Right lobe of liver (tissue), 6 donors: ENCODE measurements at regions not wholly inside any gene's neighbourhood (a gene's known extent, or its start where the extent isn't known, plus 50 kb on each side); places are given as distances from the start of the nearest gene placed in this dataset.

Experiments
- ATAC-seq, 4 donors: fragments of 200-7000 bp; cut with Tn5 transposase; one replicate each; pipeline ENCODE4 v1.9.1; 2020; ENCODE audit warnings: mild to moderate bottlenecking in 4 of 4, moderate library complexity in 4 of 4
- DNase-seq, 3 donors: peaks; one replicate each; pipeline ENCODE4 v3.0.0-alpha.2; 2020
- H3K27ac ChIP-seq, 3 donors: fragments of 200-600 bp; one replicate each; pipeline ENCODE4 v1.8.0; 2022
- H3K27me3 ChIP-seq, 2 donors: fragments of 200-600 bp; one replicate each; pipeline ENCODE4 v1.8.0; 2022
- H3K36me3 ChIP-seq, 4 donors: fragments of 200-600 bp; sonication (generic) in 1 of 4; one replicate each; pipeline versions ENCODE4 v1.5.1 to v1.8.0; 2017 to 2022; ENCODE audit warnings: control low read depth in 1 of 4
- H3K4me1 ChIP-seq, 4 donors: fragments of 200-600 bp; sonication (generic) in 1 of 4; one replicate each; pipeline versions ENCODE4 v1.5.1 to v1.8.0; 2017 to 2022; ENCODE audit warnings: control low read depth in 1 of 4
- H3K4me3 ChIP-seq, 3 donors: fragments of 200-600 bp; one replicate each; pipeline ENCODE4 v1.8.0; 2022
- H3K9me3 ChIP-seq, 4 donors: fragments of 200-600 bp; sonication (generic) in 1 of 4; one replicate each; pipeline versions ENCODE4 v1.5.1 to v1.8.0; 2017 to 2022; ENCODE audit warnings: control low read depth in 1 of 4
- POLR2A ChIP-seq: fragments of 450-650 bp; IDR thresholded peaks from one replicate; pipeline ENCODE4 v1.6.1; 2017; ENCODE audit warnings: antibody characterized with exemption, mild to moderate bottlenecking
- WGBS: methylation state at CpG from one replicate; pipeline ENCODE4 v1.1.6; 2018; ENCODE audit warnings: low coverage, low lambda C conversion rate; ENCODE audit not compliant: insufficient coverage; ENCODE audit errors: missing lambda C conversion rate; 5-methylcytosine and 5-hydroxymethylcytosine counted together
- intact Hi-C, 2 donors: fragments of 100-400 bp; cut with DNase I; formaldehyde crosslinking; loops; one replicate each; pipeline versions ENCODE4 v1.11.2 to v1.14.1; 2022
- TF ChIP-seq, protein P1 (sequence below), 4 donors: fragments of 200-600 bp in 3 of 4; fragments of 450-650 bp in 1 of 4; IDR thresholded peaks; one replicate each; pipeline versions ENCODE4 v1.5.1 to v1.8.0; 2016 to 2022; ENCODE audit warnings: antibody characterized with exemption in 4 of 4, mild to moderate bottlenecking in 2 of 4
- donor health status: DM: no; HTN: yes; CAD: no.
- donor health status: DM: no; HTN: no; CAD: no.
- donor health status: DM: no; HTN: no; CAD: no.
- donor health status: DM: no; HTN: yes; CAD: no.
- donor health status: DM: no; HTN: yes; CAD: no.

DNA sequence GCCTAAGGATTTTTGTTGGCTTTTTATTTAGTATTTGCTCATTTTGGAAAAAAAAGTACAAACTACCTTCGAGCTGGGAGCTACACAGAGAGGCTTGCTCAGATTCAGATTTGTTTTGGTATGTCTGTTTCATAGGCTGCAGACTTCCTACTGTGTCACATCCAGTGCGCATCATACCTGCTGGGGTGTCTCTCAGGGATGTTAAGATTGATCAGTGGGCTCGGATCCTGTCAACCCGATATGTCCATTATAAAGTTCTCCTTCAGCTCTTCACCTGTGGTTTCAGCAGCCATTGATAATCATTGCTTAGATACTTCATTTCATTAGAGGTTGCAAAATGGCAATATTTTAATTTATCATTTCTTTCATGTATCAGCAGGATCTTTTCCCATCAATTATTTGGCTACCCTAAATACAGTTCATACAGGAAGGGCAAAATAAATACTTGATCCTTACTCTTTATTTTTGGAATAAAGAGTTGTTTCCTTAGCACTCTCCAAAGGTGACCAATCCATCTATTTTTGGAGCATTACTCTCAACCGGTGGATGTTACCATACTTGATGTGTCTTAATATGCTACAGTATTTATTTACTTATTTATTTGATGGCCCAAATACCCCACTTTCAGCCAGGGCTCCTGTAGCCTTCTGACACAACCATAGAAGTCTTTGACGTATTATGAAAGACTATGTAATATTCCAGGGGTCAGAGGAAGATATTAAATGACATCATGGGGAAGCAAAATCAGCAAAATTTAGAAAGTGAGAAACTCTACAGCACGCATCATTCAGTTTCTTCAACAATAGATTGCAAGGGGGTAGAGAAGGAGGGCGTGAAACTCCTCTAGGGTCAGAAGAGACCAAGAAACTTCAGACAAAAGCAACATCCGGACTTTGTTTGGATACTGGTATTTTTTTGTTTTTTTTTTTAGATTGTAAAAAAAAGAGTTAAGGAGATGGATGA lies 55.3 kb upstream of the HNRNPU start:
- WGBS: 49% methylated on average over 9 of the region's 9 CpGs
- peak in 1 of 4 donors; percentile 12 for ATAC-seq
- H3K27ac ChIP-seq: no peak overlapping the region
- TF ChIP-seq, protein P1, sequence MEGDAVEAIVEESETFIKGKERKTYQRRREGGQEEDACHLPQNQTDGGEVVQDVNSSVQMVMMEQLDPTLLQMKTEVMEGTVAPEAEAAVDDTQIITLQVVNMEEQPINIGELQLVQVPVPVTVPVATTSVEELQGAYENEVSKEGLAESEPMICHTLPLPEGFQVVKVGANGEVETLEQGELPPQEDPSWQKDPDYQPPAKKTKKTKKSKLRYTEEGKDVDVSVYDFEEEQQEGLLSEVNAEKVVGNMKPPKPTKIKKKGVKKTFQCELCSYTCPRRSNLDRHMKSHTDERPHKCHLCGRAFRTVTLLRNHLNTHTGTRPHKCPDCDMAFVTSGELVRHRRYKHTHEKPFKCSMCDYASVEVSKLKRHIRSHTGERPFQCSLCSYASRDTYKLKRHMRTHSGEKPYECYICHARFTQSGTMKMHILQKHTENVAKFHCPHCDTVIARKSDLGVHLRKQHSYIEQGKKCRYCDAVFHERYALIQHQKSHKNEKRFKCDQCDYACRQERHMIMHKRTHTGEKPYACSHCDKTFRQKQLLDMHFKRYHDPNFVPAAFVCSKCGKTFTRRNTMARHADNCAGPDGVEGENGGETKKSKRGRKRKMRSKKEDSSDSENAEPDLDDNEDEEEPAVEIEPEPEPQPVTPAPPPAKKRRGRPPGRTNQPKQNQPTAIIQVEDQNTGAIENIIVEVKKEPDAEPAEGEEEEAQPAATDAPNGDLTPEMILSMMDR (IDR thresholded peaks at IDR 0.05): no peak
- TF ChIP-seq POLR2A: no peak
- H3K4me3 ChIP-seq: peak overlapping the region in 2 of 3 donors; percentile 36 to 47
- no peaks in the 10 kb centered on the region for H3K36me3 ChIP-seq
- DNase-seq: no peak
- H3K9me3 ChIP-seq: no peaks in the 10 kb centered on the region
- H3K4me1 ChIP-seq: peaks cover 0 to 8% (median 0%) of the 10 kb centered on the region in 4 donors
- peaks cover 0 to 8% of the 10 kb centered on the region in 2 donors for H3K27me3 ChIP-seq
- intact Hi-C loops: no loop called here

DNA sequence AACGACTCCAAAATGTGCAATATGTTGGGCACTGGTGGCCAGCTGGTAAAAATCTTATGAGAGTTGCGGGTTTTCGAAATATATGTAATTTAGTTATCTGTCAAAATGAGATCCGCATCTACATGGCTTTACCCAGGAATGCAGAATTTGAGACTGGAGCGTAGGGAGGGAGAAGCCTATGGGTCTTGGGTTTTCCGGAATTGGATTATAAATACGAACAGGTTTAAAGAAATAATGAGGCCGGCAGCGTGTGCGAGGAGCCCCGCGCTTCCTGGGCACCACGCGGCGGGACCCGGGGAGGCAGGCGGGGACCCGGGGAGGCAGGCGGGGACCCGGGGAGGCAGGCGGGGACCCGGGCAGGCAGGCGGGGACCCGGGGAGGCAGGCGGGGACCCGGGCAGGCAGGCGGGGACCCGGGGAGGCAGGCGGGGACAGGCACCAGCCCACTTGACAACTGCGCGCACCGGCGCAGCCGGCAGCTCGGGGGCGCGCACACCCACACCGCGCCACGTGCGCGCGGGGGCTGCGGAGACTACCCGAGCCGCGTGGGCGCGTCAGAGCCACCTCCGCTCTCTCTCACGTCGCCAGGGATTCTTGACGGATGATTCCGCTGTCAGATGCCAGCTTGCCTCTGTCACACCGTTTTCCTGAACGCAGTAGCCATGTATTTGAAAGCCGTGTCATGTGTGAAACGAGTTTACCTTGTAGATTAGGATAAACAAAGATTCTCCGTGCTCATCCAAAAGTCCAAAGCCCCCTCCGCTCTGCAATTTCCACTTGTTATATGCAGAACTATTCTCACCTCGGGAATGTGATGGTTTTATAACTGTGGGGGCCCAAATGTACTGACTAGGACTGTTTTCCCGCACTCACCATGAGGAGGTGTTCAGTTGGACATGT lies 54.3 kb upstream of the HNRNPU start:
- Histone ChIP-seq H3K27me3 (peaks cover 0 to 8% of the 10 kb centered on the region in 2 donors), H3K36me3 (no peaks in the 10 kb centered on the region), H3K4me3 (peak overlapping the region; percentile 36 to 47 (median 38)), H3K27ac (no peak overlapping the region), H3K9me3 (no peaks in the 10 kb centered on the region), H3K4me1 (peaks cover 0 to 8% (median 0%) of the 10 kb centered on the region in 4 donors)
- TF ChIP-seq POLR2A: no peak
- TF ChIP-seq, protein P1 (IDR thresholded peaks at IDR 0.05): peak in 2 of 4 donors; percentile 4 to 12
- intact Hi-C loops: no loop called here
- ATAC-seq (peak; percentile 70 to 83 (median 76)), DNase-seq (peak in 1 of 3 donors; percentile 32)
- 9% methylated on average over 25 of the region's 62 CpGs for WGBS

DNA sequence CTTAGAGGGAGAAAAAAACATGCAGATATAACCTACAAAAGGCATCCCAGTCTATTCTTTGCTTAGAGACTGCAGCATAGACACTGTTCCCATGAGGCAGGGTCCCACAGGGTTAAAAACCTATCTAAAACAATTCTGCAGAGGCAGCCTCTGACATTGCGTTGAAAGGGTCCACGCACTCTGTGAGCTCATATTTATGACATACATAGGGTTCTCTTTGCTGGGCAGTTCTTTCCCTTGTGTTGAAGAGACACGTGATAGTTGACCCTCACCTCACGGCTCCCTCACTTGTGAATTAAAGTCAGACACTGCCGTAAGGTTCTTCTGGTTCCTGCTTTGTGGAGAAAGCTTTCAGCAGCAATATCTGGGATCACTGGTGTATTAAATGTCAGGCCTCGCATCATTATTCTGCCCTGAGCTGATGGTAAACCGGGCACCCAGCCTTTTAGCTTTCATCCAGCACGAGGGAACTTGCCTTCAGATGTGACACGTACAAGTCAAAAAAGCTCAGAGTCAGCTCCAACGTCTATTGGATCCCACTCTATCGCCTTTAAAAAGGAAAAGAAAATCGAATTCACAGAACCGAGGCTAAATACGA lies 52.8 kb upstream of the HNRNPU start:
- Histone ChIP-seq H3K9me3 (no peaks in the 10 kb centered on the region), H3K36me3 (no peaks in the 10 kb centered on the region), H3K4me3 (no peak overlapping the region), H3K27me3 (peaks cover 0 to 8% of the 10 kb centered on the region in 2 donors), H3K4me1 (peaks cover 0 to 8% (median 0%) of the 10 kb centered on the region in 4 donors), H3K27ac (no peak overlapping the region)
- 84% methylated on average over 12 of the region's 14 CpGs for WGBS
- intact Hi-C loops: no loop called here
- ATAC-seq (no peak), DNase-seq (no peak)
- no peak for TF ChIP-seq POLR2A

- no peak overlapping the region for H3K4me3 ChIP-seq
- H3K4me1 ChIP-seq: peaks cover 0 to 8% (median 0%) of the 10 kb centered on the region in 4 donors
- WGBS: 86% methylated on average over 7 of the region's 7 CpGs
- intact Hi-C loops: no loop called here
- H3K27me3 ChIP-seq: peaks cover 0 to 5% of the 10 kb centered on the region in 2 donors
- no peak for ATAC-seq
- no peak for TF ChIP-seq POLR2A
- TF ChIP-seq, protein P1 (IDR thresholded peaks at IDR 0.05): no peak
- no peaks in the 10 kb centered on the region for H3K36me3 ChIP-seq
- H3K27ac ChIP-seq: no peak overlapping the region
- no peaks in the 10 kb centered on the region for H3K9me3 ChIP-seq
- DNase-seq: no peak
These were observed 51.4 kb upstream of the HNRNPU start for GRCh38 chr1:244915736-244916135.
